ENCODE measurements at regions not wholly inside any gene's neighbourhood (a gene's known extent, or its start where the extent isn't known, plus 50 kb on each side); places are given as distances from the start of the nearest gene placed in this dataset.

- TF ChIP-seq, protein P1, sequence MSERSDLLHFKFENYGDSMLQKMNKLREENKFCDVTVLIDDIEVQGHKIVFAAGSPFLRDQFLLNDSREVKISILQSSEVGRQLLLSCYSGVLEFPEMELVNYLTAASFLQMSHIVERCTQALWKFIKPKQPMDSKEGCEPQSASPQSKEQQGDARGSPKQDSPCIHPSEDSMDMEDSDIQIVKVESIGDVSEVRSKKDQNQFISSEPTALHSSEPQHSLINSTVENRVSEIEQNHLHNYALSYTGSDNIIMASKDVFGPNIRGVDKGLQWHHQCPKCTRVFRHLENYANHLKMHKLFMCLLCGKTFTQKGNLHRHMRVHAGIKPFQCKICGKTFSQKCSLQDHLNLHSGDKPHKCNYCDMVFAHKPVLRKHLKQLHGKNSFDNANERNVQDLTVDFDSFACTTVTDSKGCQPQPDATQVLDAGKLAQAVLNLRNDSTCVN (CRISPR knock-in tag; IDR thresholded peaks at IDR 0.05) = no peak
- TF ChIP-seq ZNF584 (CRISPR knock-in tag; IDR thresholded peaks at IDR 0.05; ENCODE audit: low read depth) (no peak), CTCF (IDR thresholded peaks at IDR 0.05 in 2 of 3, conservative IDR thresholded peaks at IDR 0.05 in 1 of 3; ENCODE audit: insufficient read depth in 2 of 3, low read depth in 1 of 3, low read length in 3 of 3) (no peak), SIX5 (IDR thresholded peaks at IDR 0.05; ENCODE audit: borderline replicate concordance in 1 of 2, insufficient read depth in 1 of 2, low read depth in 1 of 2, low read length in 2 of 2) (no peak), SMARCA5 (IDR thresholded peaks at IDR 0.05) (no peak), ZKSCAN1 (IDR thresholded peaks at IDR 0.05; ENCODE audit: low read depth, low read length) (no peak), GABPA (tag; conservative IDR thresholded peaks at IDR 0.05; ENCODE audit: low read depth) (no peak), LARP7 (IDR thresholded peaks at IDR 0.05) (no peak), ZNF263 (CRISPR knock-in tag; IDR thresholded peaks at IDR 0.05; ENCODE audit: borderline replicate concordance) (no peak), JUNB (CRISPR knock-in tag; conservative IDR thresholded peaks at IDR 0.05) (no peak), BRD4 (IDR thresholded peaks at IDR 0.05) (no peak)
- TF ChIP-seq, protein P2, sequence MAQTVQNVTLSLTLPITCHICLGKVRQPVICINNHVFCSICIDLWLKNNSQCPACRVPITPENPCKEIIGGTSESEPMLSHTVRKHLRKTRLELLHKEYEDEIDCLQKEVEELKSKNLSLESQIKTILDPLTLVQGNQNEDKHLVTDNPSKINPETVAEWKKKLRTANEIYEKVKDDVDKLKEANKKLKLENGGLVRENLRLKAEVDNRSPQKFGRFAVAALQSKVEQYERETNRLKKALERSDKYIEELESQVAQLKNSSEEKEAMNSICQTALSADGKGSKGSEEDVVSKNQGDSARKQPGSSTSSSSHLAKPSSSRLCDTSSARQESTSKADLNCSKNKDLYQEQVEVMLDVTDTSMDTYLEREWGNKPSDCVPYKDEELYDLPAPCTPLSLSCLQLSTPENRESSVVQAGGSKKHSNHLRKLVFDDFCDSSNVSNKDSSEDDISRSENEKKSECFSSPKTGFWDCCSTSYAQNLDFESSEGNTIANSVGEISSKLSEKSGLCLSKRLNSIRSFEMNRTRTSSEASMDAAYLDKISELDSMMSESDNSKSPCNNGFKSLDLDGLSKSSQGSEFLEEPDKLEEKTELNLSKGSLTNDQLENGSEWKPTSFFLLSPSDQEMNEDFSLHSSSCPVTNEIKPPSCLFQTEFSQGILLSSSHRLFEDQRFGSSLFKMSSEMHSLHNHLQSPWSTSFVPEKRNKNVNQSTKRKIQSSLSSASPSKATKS (CRISPR knock-in tag; IDR thresholded peaks at IDR 0.05) = no peak
- TF ChIP-seq, protein P3, sequence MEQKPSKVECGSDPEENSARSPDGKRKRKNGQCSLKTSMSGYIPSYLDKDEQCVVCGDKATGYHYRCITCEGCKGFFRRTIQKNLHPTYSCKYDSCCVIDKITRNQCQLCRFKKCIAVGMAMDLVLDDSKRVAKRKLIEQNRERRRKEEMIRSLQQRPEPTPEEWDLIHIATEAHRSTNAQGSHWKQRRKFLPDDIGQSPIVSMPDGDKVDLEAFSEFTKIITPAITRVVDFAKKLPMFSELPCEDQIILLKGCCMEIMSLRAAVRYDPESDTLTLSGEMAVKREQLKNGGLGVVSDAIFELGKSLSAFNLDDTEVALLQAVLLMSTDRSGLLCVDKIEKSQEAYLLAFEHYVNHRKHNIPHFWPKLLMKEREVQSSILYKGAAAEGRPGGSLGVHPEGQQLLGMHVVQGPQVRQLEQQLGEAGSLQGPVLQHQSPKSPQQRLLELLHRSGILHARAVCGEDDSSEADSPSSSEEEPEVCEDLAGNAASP (IDR thresholded peaks at IDR 0.05) = no peak
These were observed 58.1 kb upstream of the EPCAM start for GRCh38 chr2:47310801-47311560.

Measured in K562 (cell line).